Ishikawa (cell line): ENCODE measurements at regions not wholly inside any gene's neighbourhood (a gene's known extent, or its start where the extent isn't known, plus 50 kb on each side); places are given as distances from the start of the nearest gene placed in this dataset.

Source experiments
- CEBPB ChIP-seq: IDR thresholded peaks from 2 replicates; pipeline ENCODE4 v1.6.1; 2012
- CREB1 ChIP-seq: IDR thresholded peaks from 2 replicates; pipeline ENCODE4 v1.6.1; 2012; ENCODE audit warnings: low read depth
- EGR1 ChIP-seq: IDR thresholded peaks from 2 replicates; pipeline ENCODE4 v1.6.1; 2012
- EP300 ChIP-seq: IDR thresholded peaks from 2 replicates; pipeline ENCODE4 v1.6.1; 2012; ENCODE audit warnings: borderline replicate concordance
- FOXM1 ChIP-seq: IDR thresholded peaks from 2 replicates; pipeline ENCODE4 v1.6.1; 2012; ENCODE audit warnings: low read depth, borderline replicate concordance
- MAX ChIP-seq: IDR thresholded peaks from 2 replicates; pipeline ENCODE4 v1.6.1; 2012
- NFIC ChIP-seq: IDR thresholded peaks from 2 replicates; pipeline ENCODE4 v1.6.1; 2012
- RAD21 ChIP-seq: IDR thresholded peaks from 2 replicates; pipeline ENCODE4 v1.6.1; 2012; ENCODE audit warnings: low read depth
- REST ChIP-seq: IDR thresholded peaks from 2 replicates; pipeline ENCODE4 v1.6.1; 2012; ENCODE audit warnings: low read depth, mild to moderate bottlenecking
- TAF1 ChIP-seq: IDR thresholded peaks from 2 replicates; pipeline ENCODE4 v1.6.1; 2012; ENCODE audit warnings: low read depth, mild to moderate bottlenecking
- TCF12 ChIP-seq: IDR thresholded peaks from 2 replicates; pipeline ENCODE4 v1.6.1; 2012; ENCODE audit warnings: low read depth
- USF1 ChIP-seq: IDR thresholded peaks from 2 replicates; pipeline ENCODE4 v1.6.1; 2012
- YY1 ChIP-seq: IDR thresholded peaks from 2 replicates; pipeline ENCODE4 v1.6.1; 2012; ENCODE audit warnings: low read depth

- TF ChIP-seq CREB1, result no peak
- TF ChIP-seq EGR1, result no peak
- no peak for TF ChIP-seq MAX
- TF ChIP-seq CEBPB, result no peak
- TF ChIP-seq RAD21, result no peak
- TF ChIP-seq FOXM1, result no peak
- no peak for TF ChIP-seq NFIC
- no peak for TF ChIP-seq EP300
- no peak for TF ChIP-seq TAF1
- TF ChIP-seq TCF12, result no peak
- TF ChIP-seq YY1, result no peak
- TF ChIP-seq USF1, result no peak
- no peak for TF ChIP-seq REST
Measured at GRCh38 chr13:84570831-84571230, 688.6 kb upstream of the SLITRK1 start.
